ENCODE measurements at regions not wholly inside any gene's neighbourhood (a gene's known extent, or its start where the extent isn't known, plus 50 kb on each side); places are given as distances from the start of the nearest gene placed in this dataset.

DNA sequence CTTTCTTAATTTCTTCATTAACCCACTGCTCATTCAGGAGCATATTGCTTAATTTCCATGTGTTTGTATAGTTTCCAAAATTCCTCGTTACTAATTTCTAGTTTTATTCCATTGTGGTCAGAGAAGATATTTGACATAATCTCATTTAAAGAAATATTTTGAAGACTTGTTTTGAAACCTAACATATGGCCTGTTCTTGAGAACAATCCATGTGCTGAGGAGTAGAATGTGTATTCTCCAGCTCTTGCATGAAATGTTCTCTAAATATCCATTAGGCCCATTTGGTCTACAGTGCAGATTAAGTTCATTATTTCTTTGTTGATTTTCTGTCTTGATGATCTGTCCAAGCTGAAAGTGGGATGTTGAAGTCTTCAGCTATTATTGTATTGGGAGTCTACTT, 251.7 kb downstream of the ALDH8A1 start:
- H3K4me1 ChIP-seq (replicated peaks in 1 of 4; ENCODE audit: control insufficient read depth in 3 of 4, insufficient read depth in 4 of 4, low read length in 3 of 4) = no peaks in the 10 kb centered on the region
- 90% methylated on average over 1 of the region's 1 CpG; no CpG with 5 or more reads in 1 of the 2 experiments for WGBS, 2 experiments (ENCODE audit: extremely low coverage in 1 of 2, insufficient coverage in 1 of 2, insufficient read length in 1 of 2, insufficient replicate concordance in 2 of 2, low coverage in 1 of 2, low lambda C conversion rate in 2 of 2, missing lambda C conversion rate in 1 of 2)
- H2BK15ac ChIP-seq (ENCODE audit: low read length) = no peak overlapping the region
- no peaks in the 10 kb centered on the region for H3K36me3 ChIP-seq (ENCODE audit: control insufficient read depth in 2 of 4, insufficient read depth in 4 of 4, low read length in 3 of 4)
- TF ChIP-seq GTF2F1 (IDR thresholded peaks at IDR 0.05; ENCODE audit: borderline replicate concordance, low read depth, low read length) (no peak), POLR2A (IDR thresholded peaks at IDR 0.05; ENCODE audit: control extremely low read depth in 1 of 2, low read depth in 2 of 2, low read length in 2 of 2) (no peak), CBX8 (IDR thresholded peaks at IDR 0.05; ENCODE audit: borderline replicate concordance, low read depth, low read length) (no peak), ZNF274 (IDR thresholded peaks at IDR 0.05; ENCODE audit: borderline replicate concordance, extremely low read depth, low read length) (no peak), POLR2AphosphoS5 (IDR thresholded peaks at IDR 0.05; ENCODE audit: low read depth, low read length) (no peak)
- TF ChIP-seq, protein P1, sequence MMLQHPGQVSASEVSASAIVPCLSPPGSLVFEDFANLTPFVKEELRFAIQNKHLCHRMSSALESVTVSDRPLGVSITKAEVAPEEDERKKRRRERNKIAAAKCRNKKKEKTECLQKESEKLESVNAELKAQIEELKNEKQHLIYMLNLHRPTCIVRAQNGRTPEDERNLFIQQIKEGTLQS (IDR thresholded peaks at IDR 0.05; ENCODE audit: insufficient read depth, low read depth, low read length) = no peak
- TF ChIP-seq, protein P2, sequence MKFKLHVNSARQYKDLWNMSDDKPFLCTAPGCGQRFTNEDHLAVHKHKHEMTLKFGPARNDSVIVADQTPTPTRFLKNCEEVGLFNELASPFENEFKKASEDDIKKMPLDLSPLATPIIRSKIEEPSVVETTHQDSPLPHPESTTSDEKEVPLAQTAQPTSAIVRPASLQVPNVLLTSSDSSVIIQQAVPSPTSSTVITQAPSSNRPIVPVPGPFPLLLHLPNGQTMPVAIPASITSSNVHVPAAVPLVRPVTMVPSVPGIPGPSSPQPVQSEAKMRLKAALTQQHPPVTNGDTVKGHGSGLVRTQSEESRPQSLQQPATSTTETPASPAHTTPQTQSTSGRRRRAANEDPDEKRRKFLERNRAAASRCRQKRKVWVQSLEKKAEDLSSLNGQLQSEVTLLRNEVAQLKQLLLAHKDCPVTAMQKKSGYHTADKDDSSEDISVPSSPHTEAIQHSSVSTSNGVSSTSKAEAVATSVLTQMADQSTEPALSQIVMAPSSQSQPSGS (IDR thresholded peaks at IDR 0.05; ENCODE audit: low read length) = no peak
- H3K9ac ChIP-seq (replicated peaks in 1 of 4; ENCODE audit: extremely low read depth in 1 of 4, low read depth in 3 of 4, low read length in 3 of 4) = no peak overlapping the region
- no peak overlapping the region for H3K14ac ChIP-seq (ENCODE audit: insufficient read length)
- H4K5ac ChIP-seq (ENCODE audit: insufficient read length, low read depth, low read length) = no peak overlapping the region
- H2BK120ac ChIP-seq (replicated peaks; ENCODE audit: low read depth, low read length) = no peak overlapping the region
- H3K9me3 ChIP-seq (ENCODE audit: insufficient read depth in 2 of 2, low read depth in 1 of 2, low read length in 1 of 2) = no peaks in the 10 kb centered on the region
- no peak overlapping the region for H3K4me3 ChIP-seq (ENCODE audit: extremely low read depth in 1 of 4, insufficient read depth in 2 of 4, low read depth in 3 of 4, low read length in 4 of 4)
- ChIA-PET POLR2A (ENCODE audit: partially characterized antibody) (no interaction called here), CTCF (ENCODE audit: partially characterized antibody) (interaction anchor here (0.6 to 1.3 kb wide), 2 partner anchors 58 to 124 kb away, joined by 3 read pairs; no protein-coding TSS in a partner anchor)
- no peaks in the 10 kb centered on the region for H4K20me1 ChIP-seq (replicated peaks in 1 of 2; ENCODE audit: control insufficient read depth in 1 of 2, insufficient read depth in 2 of 2, low read length in 2 of 2)
- FAIRE-seq = no peak
- no peak for DNase-seq (ENCODE audit: low read depth in 1 of 2, low spot score in 2 of 2)
- H3K56ac ChIP-seq (replicated peaks; ENCODE audit: insufficient read length, low read depth, low read length) = no peak overlapping the region
- no peak overlapping the region for H3K4ac ChIP-seq (replicated peaks; ENCODE audit: insufficient read length, low read depth, low read length)
- H3K4me2 ChIP-seq (ENCODE audit: insufficient read depth in 1 of 2, low read depth in 2 of 2, low read length in 2 of 2) = no peak overlapping the region
- no peak overlapping the region for H3K27ac ChIP-seq (ENCODE audit: low read depth, low read length)
- no peak overlapping the region for H2BK20ac ChIP-seq (ENCODE audit: low read length)
- H4K91ac ChIP-seq (replicated peaks; ENCODE audit: insufficient read length, low read length) = no peak overlapping the region
- no peak overlapping the region for H4K8ac ChIP-seq (ENCODE audit: extremely low read depth, insufficient read depth, low read length)
- H2BK12ac ChIP-seq (ENCODE audit: low read depth, low read length) = no peak overlapping the region
- H2AFZ ChIP-seq (ENCODE audit: low read length) = no peak overlapping the region
- H3K18ac ChIP-seq (ENCODE audit: extremely low read depth, low read length) = no peak overlapping the region
- H3K23ac ChIP-seq (ENCODE audit: insufficient read length) = no peak overlapping the region
- H2AK5ac ChIP-seq (ENCODE audit: low read depth, low read length) = no peak overlapping the region
- H3K79me2 ChIP-seq (ENCODE audit: control insufficient read depth in 1 of 2, insufficient read depth in 2 of 2, low read length in 2 of 2) = no peaks in the 10 kb centered on the region
- no peaks in the 10 kb centered on the region for H3K79me1 ChIP-seq (ENCODE audit: low read depth, low read length)
- H3K23me2 ChIP-seq (ENCODE audit: low read depth, low read length) = no peaks in the 10 kb centered on the region
- no peak overlapping the region for H2BK5ac ChIP-seq (ENCODE audit: low read depth, low read length)
- H3K27me3 ChIP-seq (replicated peaks in 1 of 4; ENCODE audit: control insufficient read depth in 3 of 4, extremely low read depth in 1 of 4, insufficient read depth in 3 of 4, low read length in 3 of 4) = no peaks in the 10 kb centered on the region
